GM03348 (cell line): ENCODE measurements at regions not wholly inside any gene's neighbourhood (a gene's known extent, or its start where the extent isn't known, plus 50 kb on each side); places are given as distances from the start of the nearest gene placed in this dataset.
"Not testable (repeated sequence)": the region's sequence is repeated elsewhere in the genome, so short reads cannot be mapped to it uniquely, and the experiment has no call there.

Experiments used
- DNase-seq: peaks from one replicate; pipeline ENCODE4 v3.0.0; 2012; ENCODE audit warnings: low spot score

DNA sequence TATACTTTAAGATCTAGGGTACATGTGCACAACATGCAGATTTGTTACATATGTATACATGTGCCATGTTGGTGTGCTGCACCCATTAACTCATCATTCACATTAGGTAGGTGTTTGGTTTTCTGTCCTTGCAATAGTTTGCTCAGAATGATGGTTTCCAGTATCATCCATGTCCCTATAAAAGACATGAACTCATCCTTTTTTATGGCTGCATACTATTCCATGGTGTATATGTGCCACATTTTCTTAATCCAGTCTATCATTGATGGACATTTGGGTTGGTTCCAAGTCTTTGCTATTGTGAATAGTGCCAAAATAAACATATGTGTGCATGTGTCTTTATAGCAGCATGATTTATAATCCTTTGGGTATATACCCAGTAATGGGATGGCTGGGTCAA lies 747.1 kb upstream of the MEF2C start:
- DNase-seq: not testable (repeated sequence)

DNA sequence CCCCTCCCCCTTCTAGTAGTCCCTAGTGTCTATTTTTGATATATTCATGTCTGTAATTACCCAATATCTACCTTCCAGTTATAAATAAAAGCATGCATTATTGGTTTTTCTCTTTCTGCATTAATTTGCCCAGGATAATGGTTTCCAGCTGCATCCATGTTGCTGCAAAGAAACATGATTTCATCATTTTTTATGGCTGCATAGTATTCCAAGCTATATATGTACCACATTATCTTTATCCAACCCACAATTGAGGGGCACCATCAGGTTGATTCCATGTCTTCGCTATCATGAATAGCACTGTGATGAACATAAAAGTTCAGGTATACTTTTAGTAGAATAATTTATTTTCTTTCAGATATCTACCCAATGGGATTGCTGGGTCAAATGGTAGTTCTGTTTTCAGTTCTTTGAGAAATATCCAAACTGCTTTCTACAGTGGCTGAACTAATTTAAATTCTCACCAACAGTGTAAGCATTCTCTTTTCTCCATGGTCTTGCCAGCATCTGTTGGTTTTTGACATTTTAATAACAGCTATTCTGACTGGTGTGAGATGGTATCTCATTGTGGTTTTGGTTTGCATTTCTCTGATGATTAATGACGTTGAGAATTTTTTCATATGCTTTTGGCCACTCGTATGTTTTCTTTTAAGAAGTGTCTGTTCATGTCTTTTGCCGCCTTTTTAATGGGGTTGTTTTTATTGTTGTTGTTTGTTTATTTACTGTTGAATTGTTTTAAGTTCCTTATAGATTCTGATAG lies 746.1 kb upstream of the MEF2C start:
- DNase-seq: no peak

DNA sequence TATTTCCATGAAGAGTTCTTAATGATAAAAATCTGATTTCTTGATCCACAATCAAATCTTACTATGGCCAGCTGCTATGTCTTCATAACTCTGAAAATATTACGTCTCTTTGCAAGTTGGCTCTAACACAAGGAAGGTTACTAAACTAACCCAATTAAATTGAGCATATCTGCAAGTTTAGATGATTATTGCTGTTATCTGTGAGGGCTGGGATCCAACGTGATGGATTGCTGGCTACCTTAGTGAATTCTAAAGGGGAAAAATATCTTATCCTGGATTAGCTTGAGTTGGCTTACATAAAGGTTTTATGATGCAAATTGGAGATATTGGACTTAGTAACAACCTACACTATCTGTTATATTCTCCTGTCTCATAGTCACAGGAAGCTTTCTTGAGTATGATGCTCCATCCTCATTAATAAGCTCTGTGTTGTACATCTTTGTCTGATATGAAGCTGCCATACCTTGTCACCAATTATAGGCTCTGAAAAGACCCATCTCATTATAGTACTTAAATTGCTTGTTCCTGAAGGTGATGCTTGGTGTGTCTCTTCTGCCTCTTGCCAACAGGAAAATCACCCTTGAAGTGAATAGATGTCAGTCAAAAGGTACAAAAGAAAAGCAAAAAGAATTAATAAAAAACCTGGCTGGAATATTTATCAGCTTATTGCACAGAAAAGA lies 733.0 kb upstream of the MEF2C start:
- DNase-seq: no peak

DNA sequence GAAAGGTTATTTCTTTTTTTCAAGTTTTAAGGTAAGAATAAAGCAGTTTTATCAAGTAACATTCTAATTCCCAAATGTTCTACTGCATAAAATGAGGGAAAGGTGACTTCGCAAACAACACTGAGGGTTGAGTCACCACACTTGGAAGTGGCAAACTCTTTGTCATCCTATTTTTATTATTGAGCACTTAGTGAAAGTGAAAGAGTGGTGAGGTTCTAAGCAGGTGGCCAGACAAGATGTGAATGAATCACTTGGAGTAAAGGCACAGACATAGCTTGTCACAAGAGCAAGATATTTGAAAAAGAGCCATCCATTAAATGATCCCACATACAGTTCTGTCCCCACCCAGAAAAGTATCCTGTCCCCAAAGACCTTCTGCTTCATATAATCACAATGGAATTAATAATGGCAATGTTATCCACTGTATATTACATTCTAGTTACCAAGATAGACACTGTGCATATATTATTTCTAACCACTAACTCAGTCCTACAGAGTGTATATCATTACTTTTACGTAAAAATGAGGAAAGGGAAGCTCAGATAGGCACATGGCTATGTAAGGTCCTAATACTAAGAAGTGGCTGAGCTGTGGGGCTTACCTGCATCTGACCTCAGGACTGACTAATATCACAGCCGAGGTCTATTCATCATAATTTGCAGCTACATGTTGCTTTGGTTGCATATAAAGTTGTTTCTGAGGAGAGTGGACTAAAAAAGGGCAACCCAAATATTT lies 730.4 kb upstream of the MEF2C start:
- no peak for DNase-seq

DNA sequence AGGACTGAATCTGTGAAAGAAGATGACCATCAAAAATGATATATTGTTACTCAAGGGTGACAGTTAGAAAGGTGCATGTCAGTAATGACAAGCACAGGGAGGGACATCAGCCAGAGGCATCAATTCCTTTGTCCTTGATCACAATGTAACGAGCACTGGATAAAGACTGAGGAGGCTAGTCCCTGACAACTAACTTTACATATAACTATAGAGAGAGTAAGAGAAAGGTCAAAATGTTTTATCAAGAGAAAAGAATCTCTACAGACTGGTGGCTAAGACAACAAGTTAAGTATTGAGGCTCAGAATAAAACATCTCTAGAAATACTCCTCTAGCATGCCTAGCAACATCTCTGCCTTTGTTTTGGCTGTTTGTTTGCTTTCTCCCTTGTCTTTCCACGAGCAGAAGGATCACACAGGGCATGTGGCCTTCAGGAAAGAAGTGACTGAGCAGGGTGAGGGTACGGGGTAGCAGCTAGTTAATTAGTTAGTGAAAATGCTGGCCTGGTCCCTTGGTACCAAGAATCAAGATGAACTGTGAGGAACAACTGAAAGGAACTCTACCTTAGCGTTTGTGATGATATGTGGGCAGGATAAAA lies 724.1 kb upstream of the MEF2C start:
- no peak for DNase-seq

DNA sequence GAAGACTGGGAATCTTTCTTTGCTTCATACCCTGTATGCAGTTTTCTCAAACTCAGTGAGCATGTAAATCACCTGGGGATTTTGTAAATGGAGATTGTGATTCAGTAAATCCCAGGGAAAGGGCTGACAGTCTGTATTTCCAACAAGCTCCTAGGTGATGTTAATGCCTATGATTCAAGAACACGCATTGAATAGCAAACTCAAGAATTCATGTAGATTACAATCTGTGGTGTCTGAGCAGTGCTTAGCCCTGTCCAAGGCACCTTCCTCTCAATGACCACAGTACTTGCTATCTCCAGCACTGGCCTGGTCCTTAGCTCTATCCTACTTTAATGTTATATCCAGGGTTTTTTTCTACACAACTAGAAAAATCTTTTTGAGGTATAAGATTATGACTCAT lies 721.4 kb upstream of the MEF2C start:
- DNase-seq: no peak

DNA sequence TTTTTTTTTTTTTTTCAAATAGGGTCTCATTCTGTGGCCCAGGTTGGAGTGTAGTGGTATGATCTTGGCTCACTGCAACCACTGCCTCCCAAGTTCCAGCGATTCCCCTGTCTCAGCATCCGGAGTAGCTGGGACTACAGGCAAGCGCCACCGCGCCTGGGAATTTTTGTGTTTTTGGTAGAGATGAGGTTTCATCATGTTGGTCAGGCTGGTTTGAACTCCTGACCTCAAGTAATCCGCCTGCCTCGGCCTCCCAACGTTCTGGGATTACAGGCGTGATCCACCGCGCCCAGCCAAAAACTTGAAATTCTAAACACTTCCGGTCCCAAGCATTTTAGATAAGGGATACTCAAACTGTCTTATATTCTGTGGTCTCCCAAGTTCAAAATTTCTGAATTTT lies 718.9 kb upstream of the MEF2C start:
- no peak for DNase-seq

DNA sequence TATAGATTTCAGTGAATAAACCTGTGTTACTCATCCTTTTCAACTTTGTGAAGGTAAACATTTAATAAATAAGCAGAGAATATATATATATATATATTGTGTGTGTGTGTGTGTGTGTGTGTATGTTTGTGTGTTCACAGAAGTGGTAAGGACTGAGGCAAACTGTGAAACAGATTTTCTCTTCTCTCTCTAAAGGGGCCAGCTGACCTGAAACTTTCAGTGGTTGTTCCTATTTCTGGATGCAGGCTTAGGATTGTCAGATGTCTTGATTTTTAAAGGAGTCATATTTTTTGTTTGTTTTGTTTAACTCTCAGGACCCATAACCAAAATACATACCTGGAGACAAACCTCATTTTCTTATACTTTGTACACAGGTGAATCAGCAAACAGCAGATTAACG lies 714.9 kb upstream of the MEF2C start:
- DNase-seq: no peak

DNA sequence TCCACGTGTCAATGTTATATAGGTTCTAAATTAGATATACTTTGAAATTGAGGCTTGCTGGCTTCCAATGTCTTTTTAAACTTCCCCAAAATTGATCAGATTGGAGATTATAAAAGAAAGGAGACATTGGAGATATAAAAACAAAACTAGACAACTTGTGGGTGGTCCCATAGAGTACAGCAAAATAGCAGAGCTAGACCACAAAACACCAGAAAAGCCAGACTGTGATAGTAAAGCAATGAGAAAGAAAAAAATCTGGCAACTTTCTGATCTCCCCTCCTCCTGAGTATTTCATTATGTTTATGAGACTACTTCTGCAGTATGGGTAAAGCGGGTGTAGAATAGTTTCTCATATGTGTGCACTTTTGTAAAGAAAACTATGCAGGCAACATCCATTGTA lies 713.8 kb upstream of the MEF2C start:
- DNase-seq: no peak

DNA sequence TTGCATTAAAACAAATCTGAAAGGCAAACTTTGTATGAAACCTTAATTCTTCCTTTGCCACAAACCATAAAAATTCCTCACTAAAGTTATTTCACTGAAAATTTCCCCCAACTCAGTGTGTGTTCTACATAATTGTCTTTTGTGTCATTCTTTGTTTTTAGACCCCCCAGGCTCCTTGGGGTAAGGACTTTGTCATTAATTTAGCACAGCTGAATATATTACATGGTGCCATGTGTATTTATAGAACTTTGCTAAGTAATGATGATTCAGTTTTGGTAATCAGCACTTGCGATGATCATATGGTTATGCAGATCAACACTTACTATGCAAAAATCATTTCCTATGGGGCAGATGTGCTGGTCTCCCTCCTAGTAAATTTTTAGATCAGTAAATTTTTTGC lies 712.1 kb upstream of the MEF2C start:
- peak; percentile 5 for DNase-seq

DNA sequence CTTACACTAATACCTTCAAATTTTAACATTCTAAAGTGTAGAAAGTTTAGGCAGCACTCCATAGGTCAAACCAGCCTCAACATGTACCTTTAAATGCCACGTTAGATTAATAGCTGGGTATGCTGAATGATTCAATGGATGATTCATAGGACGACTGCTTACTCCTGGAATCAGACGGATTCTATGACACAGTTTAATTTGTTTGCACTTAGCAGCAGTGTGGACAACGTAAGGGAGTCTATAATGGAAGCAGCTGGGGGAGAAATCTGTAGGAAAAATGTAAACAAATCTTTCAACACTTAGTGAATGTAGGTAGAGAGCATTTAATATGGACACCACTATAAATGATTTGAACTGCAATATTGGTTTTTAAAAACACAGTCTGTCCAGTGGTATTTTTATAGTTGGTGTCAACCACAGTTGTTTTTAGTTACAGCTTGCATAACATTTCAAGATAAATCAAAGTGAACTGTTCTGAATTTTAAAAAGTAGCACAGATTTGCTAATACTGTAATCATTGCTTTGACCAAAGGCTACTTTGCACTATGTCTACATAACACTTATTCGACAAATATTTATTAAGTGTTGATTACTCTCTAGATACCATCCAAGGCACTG lies 701.5 kb upstream of the MEF2C start:
- DNase-seq: peak; percentile 44

DNA sequence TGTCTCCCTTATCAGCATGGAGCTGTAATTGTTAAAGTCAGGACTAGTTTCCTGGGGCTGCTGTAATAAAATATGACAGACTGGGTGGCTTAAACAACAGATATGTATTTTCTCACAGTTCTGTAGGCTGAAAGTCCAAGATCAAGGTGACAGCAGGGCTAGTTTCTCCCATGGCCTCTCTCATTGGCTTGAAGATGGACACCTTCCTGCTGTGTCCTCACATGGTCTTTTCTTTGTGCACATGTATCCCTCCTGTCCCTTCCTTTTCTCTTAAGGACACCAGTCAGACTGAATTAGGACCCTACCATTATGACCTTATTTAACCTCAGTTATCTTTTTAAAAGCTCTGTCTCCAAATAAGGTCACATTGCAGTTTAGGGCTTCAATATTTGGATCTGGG lies 700.5 kb upstream of the MEF2C start:
- DNase-seq: no peak

DNA sequence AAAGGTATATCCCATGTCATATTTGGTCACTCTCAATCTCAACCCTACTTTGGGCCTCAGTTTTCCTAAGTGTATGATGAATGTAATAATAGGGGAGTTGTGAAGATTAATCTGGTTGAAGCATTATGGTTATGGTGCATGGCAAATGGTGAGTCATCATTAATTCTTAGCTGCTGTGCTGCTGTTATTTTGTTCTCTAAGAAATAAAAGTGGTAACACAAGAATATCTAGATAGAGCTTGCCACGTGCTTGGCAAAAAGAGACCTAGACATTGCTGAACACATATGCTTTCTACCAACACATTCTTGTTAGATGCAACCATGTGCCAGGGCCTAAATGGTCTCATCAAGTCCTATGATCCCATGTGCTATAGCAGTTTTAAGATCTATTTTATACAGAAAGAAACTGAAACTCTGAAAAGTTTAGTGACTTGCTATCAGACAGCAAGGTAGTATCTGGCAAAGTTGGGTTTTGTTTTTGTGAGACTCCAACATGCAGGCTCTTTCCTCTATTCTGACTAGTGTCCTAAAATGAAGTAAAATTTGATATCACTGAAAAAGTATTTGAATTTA lies 699.9 kb upstream of the MEF2C start:
- DNase-seq: no peak

DNA sequence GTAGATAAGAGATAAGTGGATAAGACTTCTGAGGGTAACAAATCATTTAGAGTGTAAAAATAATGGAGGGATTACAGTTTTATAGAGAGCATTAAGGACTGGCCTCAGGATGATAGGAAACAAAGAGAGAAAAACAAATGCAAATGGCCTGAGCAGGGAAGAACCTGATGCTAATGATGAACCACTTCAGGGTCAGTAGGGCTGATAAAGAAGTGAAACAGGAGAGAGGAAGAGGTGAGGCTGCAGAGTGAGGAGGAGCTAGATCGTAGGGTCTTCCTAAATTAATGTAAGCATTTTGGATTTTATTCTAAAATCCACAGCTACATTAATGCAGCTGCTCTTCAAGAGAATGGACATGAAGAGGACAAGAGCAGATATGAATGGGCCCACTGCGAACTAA lies 698.0 kb upstream of the MEF2C start:
- DNase-seq: no peak

DNA sequence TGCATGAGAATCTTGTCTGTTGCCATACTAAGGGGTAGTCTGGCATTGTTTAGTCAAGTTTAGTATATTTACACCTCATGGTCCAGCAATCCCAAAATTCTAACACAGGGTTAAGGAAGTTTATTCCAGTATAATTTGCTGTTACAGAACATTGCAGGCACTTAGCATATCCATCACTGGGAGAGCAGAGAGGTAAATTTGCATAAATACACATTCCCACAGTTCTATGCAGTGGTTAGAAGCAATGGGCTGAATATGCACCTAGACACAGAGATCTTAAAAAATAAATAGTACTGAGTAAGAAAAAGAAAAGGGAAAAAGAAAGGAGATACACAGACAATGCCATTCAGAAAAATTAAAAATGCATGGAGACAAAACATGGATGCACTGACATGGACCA lies 692.3 kb upstream of the MEF2C start:
- no peak for DNase-seq

DNA sequence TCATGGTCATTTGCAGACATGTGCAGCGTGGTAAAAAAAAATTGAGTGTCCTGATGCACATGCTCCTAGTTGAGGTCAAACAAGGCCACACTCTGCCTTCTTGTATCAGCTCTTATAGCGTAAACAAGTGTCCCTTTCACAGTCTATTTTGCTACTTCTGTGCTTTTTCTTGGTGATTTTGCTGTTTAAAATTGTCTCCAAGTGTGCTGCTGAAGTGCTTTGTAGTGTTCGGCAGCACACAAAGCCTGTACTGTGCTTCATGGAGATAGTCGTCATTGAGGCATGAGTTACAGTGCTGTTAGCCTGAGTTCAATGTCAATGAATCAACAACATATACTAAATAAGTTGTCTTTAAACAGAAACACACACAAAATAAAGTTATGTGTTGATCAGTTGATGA lies 690.4 kb upstream of the MEF2C start:
- DNase-seq: no peak

DNA sequence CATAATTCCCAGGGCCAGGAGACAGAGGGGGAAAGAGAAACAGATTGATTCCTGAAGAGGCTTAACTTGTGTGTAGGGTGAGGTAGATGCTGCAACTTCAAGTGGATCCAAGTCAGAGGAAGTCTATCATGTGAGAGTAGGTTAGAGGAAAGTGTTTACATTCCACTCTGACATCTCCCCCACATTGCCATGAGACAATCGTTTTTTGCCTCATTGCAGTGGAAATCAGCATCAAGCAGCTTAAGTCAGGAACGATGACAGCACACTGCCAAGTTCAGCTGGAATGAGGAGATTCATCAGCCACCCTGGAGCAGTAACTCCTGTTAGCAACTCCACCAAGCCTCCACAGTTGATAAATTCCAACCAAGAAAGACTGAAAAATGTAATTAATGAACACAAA lies 689.7 kb upstream of the MEF2C start:
- peak; percentile 27 for DNase-seq

DNA sequence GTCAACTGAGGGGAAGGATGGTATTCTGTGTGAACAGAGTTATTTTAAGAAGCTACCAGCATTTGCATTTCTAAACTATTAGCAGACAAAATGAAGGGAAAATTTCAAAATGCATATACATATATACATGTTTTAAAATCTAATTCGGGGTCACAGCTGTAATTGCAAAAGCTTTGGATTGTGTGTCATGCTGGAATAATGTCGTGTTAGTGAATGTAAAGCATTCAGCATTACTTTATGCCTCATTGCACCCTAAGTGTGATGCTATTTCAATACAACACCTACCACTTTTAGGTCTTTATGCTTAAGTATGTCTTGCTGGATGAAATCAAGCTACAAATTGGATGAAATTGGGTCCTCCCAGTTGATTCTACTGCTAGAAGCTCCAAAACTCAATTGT lies 687.6 kb upstream of the MEF2C start:
- no peak for DNase-seq

DNA sequence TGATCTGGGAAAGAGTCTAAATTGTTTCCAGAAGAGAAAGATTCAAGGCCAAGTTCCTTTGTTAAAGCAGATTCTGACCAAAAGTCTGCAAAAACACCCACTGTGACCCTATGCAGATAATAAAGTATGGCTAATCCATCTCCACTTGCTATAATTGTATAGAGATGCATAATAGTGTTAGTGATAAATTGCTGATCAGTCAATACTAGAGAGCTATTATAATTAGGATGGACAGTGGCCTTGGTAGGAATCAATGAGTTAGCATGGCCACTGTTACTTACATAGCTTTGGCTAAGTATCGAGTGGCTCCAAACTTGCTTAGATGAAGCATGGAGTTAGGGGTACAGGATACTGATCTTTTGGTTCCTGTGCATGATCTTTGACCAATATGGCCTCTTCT lies 683.4 kb upstream of the MEF2C start:
- DNase-seq: no peak

DNA sequence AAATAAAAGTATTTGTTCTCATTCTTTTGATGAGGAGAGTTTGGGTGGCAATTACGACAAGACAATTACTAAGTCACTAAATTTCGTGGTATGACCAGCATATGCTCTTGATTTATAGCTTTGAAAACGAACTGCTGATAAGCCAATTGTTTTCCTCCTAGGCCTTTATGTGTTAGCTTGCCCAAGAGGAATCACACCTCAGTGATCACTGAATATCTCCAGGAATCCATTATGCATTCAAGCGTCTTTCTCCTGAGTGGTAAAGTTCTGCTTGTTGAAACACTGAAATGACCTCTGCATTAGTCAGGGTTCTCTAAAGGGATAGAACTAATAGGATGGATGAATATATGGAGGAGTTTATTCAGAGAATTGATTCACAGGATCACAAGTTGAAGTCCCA lies 677.7 kb upstream of the MEF2C start:
- DNase-seq: no peak

DNA sequence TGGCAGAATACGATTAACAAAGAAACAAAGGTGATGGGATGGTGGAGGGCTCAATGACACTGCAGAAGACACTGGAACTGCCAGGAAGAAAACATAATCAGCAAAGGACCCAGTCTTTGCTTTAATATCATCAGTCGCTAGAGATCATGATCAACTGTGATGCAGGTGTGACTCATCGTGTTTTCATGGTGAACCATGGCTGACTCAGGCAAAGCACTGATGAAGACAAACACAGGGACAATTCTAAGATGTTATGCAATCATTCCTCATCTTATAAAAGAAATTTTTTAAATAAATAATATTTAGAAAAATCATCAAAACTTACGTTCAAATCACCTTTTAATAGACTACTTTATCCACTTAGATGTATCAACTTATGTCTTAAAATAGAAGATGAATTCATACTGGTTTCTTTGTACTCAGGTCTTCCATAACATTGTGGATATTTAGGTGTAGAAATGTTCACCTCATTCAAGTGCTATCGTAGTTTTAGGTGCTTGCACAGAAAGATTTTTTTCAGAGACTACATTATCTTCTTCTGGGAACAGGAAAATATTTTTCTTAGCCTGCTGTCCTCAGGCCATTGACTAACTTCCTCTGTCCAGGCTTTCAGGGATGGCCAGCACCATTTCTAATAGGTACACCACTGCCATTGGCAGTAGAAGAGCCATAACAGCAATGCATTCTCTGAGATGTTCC lies 673.4 kb upstream of the MEF2C start:
- peak; percentile 79 for DNase-seq
